Heart left ventricle (tissue), 13 donors: ENCODE measurements at regions not wholly inside any gene's neighbourhood (a gene's known extent, or its start where the extent isn't known, plus 50 kb on each side); places are given as distances from the start of the nearest gene placed in this dataset.

Experiments used
- POLR2A ChIP-seq, 2 donors: fragments of 450-650 bp; IDR thresholded peaks; one replicate each; pipeline ENCODE4 v1.6.1; 2017; ENCODE audit warnings: antibody characterized with exemption in 2 of 2, mild to moderate bottlenecking in 2 of 2, moderate library complexity in 2 of 2
- TF ChIP-seq, protein P1 (sequence below), 12 donors: fragments of 200-600 bp; sonication (generic) in 4 of 12; IDR thresholded peaks; one replicate each; pipeline versions ENCODE4 v1.5.0 to v1.8.0; 2018 to 2022; ENCODE audit warnings: antibody characterized with exemption in 12 of 12, mild to moderate bottlenecking in 5 of 12
- donor health status: ischemic (EF 13 %, LVEDD 7.1; RV severe dilation, severe dysfunction).
- donor health status: DM: no; HTN: yes; CAD: no.
- donor health status: DM: no; HTN: no; CAD: no.
- donor health status: ischemic (EF 25% LVEDD 6.9; RV normal size, moderate dysfunction).
- donor health status: ischemic (EF 25% LVEDD 5.7; RV mildly dilated, moderate dysfunction).
- donor health status: ischemic (EF 35%, LVEDD 5.7; RV mildly dilated, moderate dysfunction).
- donor health status: nonischemic (EF 11% LVEDD 7.7; RV severe dilation, severe dysfunction).
- donor health status: DM: yes; HTN: yes; CAD: no.
- donor health status: PGD.
- donor health status: ischemic (EF 29% LVEDD 5.4; RV normal size, mild dysfunction).
- donor health status: nonischemic (EF 23%, LVEDD 6.1; RV moderate dilation, normal function).

GRCh38 chr4:23500894-23501449, 388.9 kb downstream of the PPARGC1A start:
- no peak for TF ChIP-seq POLR2A (IDR thresholded peaks at IDR 0.05)
- TF ChIP-seq, protein P1, sequence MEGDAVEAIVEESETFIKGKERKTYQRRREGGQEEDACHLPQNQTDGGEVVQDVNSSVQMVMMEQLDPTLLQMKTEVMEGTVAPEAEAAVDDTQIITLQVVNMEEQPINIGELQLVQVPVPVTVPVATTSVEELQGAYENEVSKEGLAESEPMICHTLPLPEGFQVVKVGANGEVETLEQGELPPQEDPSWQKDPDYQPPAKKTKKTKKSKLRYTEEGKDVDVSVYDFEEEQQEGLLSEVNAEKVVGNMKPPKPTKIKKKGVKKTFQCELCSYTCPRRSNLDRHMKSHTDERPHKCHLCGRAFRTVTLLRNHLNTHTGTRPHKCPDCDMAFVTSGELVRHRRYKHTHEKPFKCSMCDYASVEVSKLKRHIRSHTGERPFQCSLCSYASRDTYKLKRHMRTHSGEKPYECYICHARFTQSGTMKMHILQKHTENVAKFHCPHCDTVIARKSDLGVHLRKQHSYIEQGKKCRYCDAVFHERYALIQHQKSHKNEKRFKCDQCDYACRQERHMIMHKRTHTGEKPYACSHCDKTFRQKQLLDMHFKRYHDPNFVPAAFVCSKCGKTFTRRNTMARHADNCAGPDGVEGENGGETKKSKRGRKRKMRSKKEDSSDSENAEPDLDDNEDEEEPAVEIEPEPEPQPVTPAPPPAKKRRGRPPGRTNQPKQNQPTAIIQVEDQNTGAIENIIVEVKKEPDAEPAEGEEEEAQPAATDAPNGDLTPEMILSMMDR (IDR thresholded peaks at IDR 0.05): no peak
